ENCODE measurements at regions not wholly inside any gene's neighbourhood (a gene's known extent, or its start where the extent isn't known, plus 50 kb on each side); places are given as distances from the start of the nearest gene placed in this dataset.

- TF ChIP-seq CTCF (IDR thresholded peaks at IDR 0.05) (no peak), POLR2A (IDR thresholded peaks at IDR 0.05) (no peak)
Measured at GRCh38 chr5:152007653-152008335, 83.1 kb upstream of the GLRA1 start.
